Heart left ventricle (tissue), 16 donors: ENCODE measurements at regions not wholly inside any gene's neighbourhood (a gene's known extent, or its start where the extent isn't known, plus 50 kb on each side); places are given as distances from the start of the nearest gene placed in this dataset.

Experiments used
- ATAC-seq, 4 donors: fragments of 200-7000 bp; cut with Tn5 transposase; one replicate each; pipeline ENCODE4 v1.9.1; 2020 to 2022; ENCODE audit warnings: moderate library complexity in 4 of 4, mild to moderate bottlenecking in 3 of 4, moderate number of reproducible peaks in 1 of 4
- DNase-seq, 5 donors: peaks; one replicate each; pipeline ENCODE4 v3.0.0-alpha.2; 2020
- H3K27ac ChIP-seq, 12 donors: fragments of 200-600 bp; sonication (generic) in 4 of 12; one replicate each; pipeline versions ENCODE4 v1.5.0 to v1.8.0; 2016 to 2022; ENCODE audit warnings: mild to moderate bottlenecking in 2 of 12
- H3K27me3 ChIP-seq, 9 donors: fragments of 200-600 bp; sonication (generic) in 2 of 9; one replicate each; pipeline versions ENCODE4 v1.5.1 to v1.8.0; 2016 to 2022; ENCODE audit warnings: mild to moderate bottlenecking in 3 of 9
- H3K36me3 ChIP-seq, 9 donors: fragments of 200-600 bp; sonication (generic) in 2 of 9; one replicate each; pipeline versions ENCODE4 v1.5.0 to v1.8.0; 2018 to 2022; ENCODE audit warnings: mild to moderate bottlenecking in 2 of 9
- H3K4me1 ChIP-seq, 12 donors: fragments of 200-600 bp; sonication (generic) in 4 of 12; one replicate each; pipeline versions ENCODE4 v1.5.0 to v1.8.0; 2016 to 2022; ENCODE audit warnings: mild to moderate bottlenecking in 3 of 12
- H3K4me3 ChIP-seq, 12 donors: fragments of 200-600 bp; sonication (generic) in 4 of 12; one replicate each; pipeline versions ENCODE4 v1.5.0 to v1.8.0; 2017 to 2022; ENCODE audit warnings: mild to moderate bottlenecking in 9 of 12, moderate library complexity in 4 of 12
- H3K9me3 ChIP-seq, 12 donors: fragments of 200-600 bp; sonication (generic) in 4 of 12; one replicate each; pipeline versions ENCODE4 v1.5.0 to v1.8.0; 2016 to 2022; ENCODE audit warnings: mild to moderate bottlenecking in 1 of 12
- CTCF ChIP-seq, 12 donors: fragments of 200-600 bp; sonication (generic) in 4 of 12; IDR thresholded peaks; one replicate each; pipeline versions ENCODE4 v1.5.0 to v1.8.0; 2018 to 2022; ENCODE audit warnings: antibody characterized with exemption in 12 of 12, mild to moderate bottlenecking in 5 of 12
- POLR2A ChIP-seq, 2 donors: fragments of 450-650 bp; IDR thresholded peaks; one replicate each; pipeline ENCODE4 v1.6.1; 2017; ENCODE audit warnings: antibody characterized with exemption in 2 of 2, mild to moderate bottlenecking in 2 of 2, moderate library complexity in 2 of 2
- WGBS, 4 donors: extraction: QIAGEN DNeasy Blood & Tissue Kit in 2 of 4; methylation state at CpG; one replicate each; pipeline versions ENCODE4 v1.1.5 to v1.1.7; 2013 to 2018; 5-methylcytosine and 5-hydroxymethylcytosine counted together
- intact Hi-C, 10 donors: fragments of 100-400 bp; cut with DNase I; formaldehyde crosslinking; loops; one replicate each; pipeline versions ENCODE4 v1.11.1 to v1.14.2; 2022
- donor health status: ischemic (EF 13 %, LVEDD 7.1; RV severe dilation, severe dysfunction).
- donor health status: healthy with polysubstance abuse.
- donor health status: DM: no; HTN: yes; CAD: no.
- donor health status: DM: no; HTN: no; CAD: no.
- donor health status: ischemic (EF 25% LVEDD 6.9; RV normal size, moderate dysfunction).
- donor health status: ischemic (EF 25% LVEDD 5.7; RV mildly dilated, moderate dysfunction).
- donor health status: healthy.
- donor health status: DM: yes; HTN: yes; CAD: no.
- donor health status: ischemic (EF 35%, LVEDD 5.7; RV mildly dilated, moderate dysfunction).
- donor health status: nonischemic (EF 11% LVEDD 7.7; RV severe dilation, severe dysfunction).
- donor health status: DM: yes; HTN: yes; CAD: no.
- donor health status: PGD.
- donor health status: ischemic (EF 29% LVEDD 5.4; RV normal size, mild dysfunction).
- donor health status: nonischemic (EF 23%, LVEDD 6.1; RV moderate dilation, normal function).

GRCh38 chr14:87629788-87630187, 363.2 kb downstream of the GALC start:
- 34 to 57% (median 42%) methylated on average over 3 of the region's 3 CpGs for WGBS, 4 donors
- ATAC-seq (no peak), DNase-seq (no peak)
- TF ChIP-seq POLR2A (IDR thresholded peaks at IDR 0.05): no peak
- no peak for TF ChIP-seq CTCF (IDR thresholded peaks at IDR 0.05)
- Histone ChIP-seq H3K9me3 (no peaks in the 10 kb centered on the region), H3K27ac (peak overlapping the region in 3 of 12 donors; percentile 35 to 58 (median 54)), H3K27me3 (no peaks in the 10 kb centered on the region), H3K36me3 (no peaks in the 10 kb centered on the region), H3K4me3 (no peak overlapping the region), H3K4me1 (peaks cover 0 to 43% (median 7%) of the 10 kb centered on the region in 12 donors)
- intact Hi-C loops: no loop called here

- ATAC-seq (no peak), DNase-seq (no peak)
- Histone ChIP-seq H3K27ac (peak overlapping the region in 5 of 12 donors; percentile 8 to 52 (median 25)), H3K4me1 (peaks cover 0 to 43% (median 7%) of the 10 kb centered on the region in 12 donors), H3K36me3 (no peaks in the 10 kb centered on the region), H3K9me3 (peaks cover 0 to 3% (median 0%) of the 10 kb centered on the region in 12 donors), H3K27me3 (no peaks in the 10 kb centered on the region), H3K4me3 (no peak overlapping the region)
- 44 to 65% (median 56%) methylated on average over 3 of the region's 3 CpGs for WGBS, 4 donors
- intact Hi-C loops: no loop called here
- TF ChIP-seq POLR2A (IDR thresholded peaks at IDR 0.05) (no peak), CTCF (IDR thresholded peaks at IDR 0.05) (no peak)
These were observed 364.2 kb downstream of the GALC start for GRCh38 chr14:87628780-87629179.

- TF ChIP-seq CTCF (IDR thresholded peaks at IDR 0.05) (no peak), POLR2A (IDR thresholded peaks at IDR 0.05) (no peak)
- DNase-seq: peak in 4 of 5 donors; percentile 47 to 62 (median 54)
- Histone ChIP-seq H3K27me3 (no peaks in the 10 kb centered on the region), H3K27ac (peak overlapping the region in 3 of 12 donors; percentile 8 to 35 (median 25)), H3K36me3 (no peaks in the 10 kb centered on the region), H3K4me3 (no peak overlapping the region), H3K4me1 (peaks cover 0 to 43% (median 7%) of the 10 kb centered on the region in 12 donors), H3K9me3 (peaks cover 0 to 9% (median 0%) of the 10 kb centered on the region in 12 donors)
- intact Hi-C loops: no loop called here
- ATAC-seq: peak; percentile 64 to 89 (median 75)
These were observed 364.9 kb downstream of the GALC start for GRCh38 chr14:87628129-87628528.

- Histone ChIP-seq H3K27ac (no peak overlapping the region), H3K27me3 (no peaks in the 10 kb centered on the region), H3K4me1 (peaks cover 0 to 41% (median 7%) of the 10 kb centered on the region in 12 donors), H3K9me3 (peaks cover 0 to 21% (median 2%) of the 10 kb centered on the region in 12 donors), H3K4me3 (no peak overlapping the region), H3K36me3 (no peaks in the 10 kb centered on the region)
- no peak for ATAC-seq
- no peak for DNase-seq
- intact Hi-C loops: no loop called here
- TF ChIP-seq POLR2A (IDR thresholded peaks at IDR 0.05) (no peak), CTCF (IDR thresholded peaks at IDR 0.05) (no peak)
These were observed 366.7 kb downstream of the GALC start for GRCh38 chr14:87626266-87626665.
